ENCODE measurements at regions not wholly inside any gene's neighbourhood (a gene's known extent, or its start where the extent isn't known, plus 50 kb on each side); places are given as distances from the start of the nearest gene placed in this dataset.

DNA sequence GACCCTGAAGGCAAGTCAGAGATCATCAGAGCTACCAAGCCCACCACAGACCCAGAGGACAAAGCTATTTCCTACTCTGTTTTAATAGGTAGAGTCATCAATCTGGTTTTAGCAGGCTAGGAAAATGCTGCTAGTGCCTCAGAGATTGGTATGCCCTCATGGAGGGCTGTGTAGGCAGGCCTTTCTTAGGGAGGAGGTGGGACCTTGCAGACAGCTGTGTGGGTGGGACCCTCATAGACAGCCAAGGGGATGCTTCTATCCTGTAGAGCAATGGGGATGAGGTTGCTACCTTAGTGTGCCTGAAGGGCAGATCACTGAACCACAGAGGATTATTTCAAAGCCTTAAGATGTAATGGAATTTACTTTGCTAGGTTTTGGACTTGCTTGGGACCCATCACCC is 534.9 kb upstream of the KLF12 start:
- Histone ChIP-seq H3K36me3 (ENCODE audit: control insufficient read depth, low read depth, low read length) (no peaks in the 10 kb centered on the region), H3K4me3 (ENCODE audit: low read length) (no peak overlapping the region)

GRCh38 chr13:74667656-74668203 is 533.5 kb upstream of the KLF12 start:
- H3K27me3 ChIP-seq (ENCODE audit: control insufficient read depth, insufficient read depth, low read length): no peaks in the 10 kb centered on the region
- no peaks in the 10 kb centered on the region for H3K9me3 ChIP-seq (ENCODE audit: control insufficient read depth, low read depth, low read length)
- H3K4me3 ChIP-seq (ENCODE audit: low read length): no peak overlapping the region
- H3K27ac ChIP-seq (ENCODE audit: low read length): no peak overlapping the region
- H3K36me3 ChIP-seq (ENCODE audit: control insufficient read depth, low read depth, low read length): no peaks in the 10 kb centered on the region
- no peak overlapping the region for H3K9ac ChIP-seq (ENCODE audit: low read length)
- H3K4me1 ChIP-seq (ENCODE audit: control insufficient read depth, low read depth, low read length): peaks cover 10% of the 10 kb centered on the region

More for the DNA sequence above, 534.9 kb upstream of the KLF12 start:
- no peak overlapping the region for H3K27ac ChIP-seq (ENCODE audit: low read length)
- H3K27me3 ChIP-seq (ENCODE audit: control insufficient read depth, insufficient read depth, low read length): no peaks in the 10 kb centered on the region
- H3K9me3 ChIP-seq (ENCODE audit: control insufficient read depth, low read depth, low read length): no peaks in the 10 kb centered on the region
- no peak overlapping the region for H3K9ac ChIP-seq (ENCODE audit: low read length)
- peaks cover 10% of the 10 kb centered on the region for H3K4me1 ChIP-seq (ENCODE audit: control insufficient read depth, low read depth, low read length)

DNA sequence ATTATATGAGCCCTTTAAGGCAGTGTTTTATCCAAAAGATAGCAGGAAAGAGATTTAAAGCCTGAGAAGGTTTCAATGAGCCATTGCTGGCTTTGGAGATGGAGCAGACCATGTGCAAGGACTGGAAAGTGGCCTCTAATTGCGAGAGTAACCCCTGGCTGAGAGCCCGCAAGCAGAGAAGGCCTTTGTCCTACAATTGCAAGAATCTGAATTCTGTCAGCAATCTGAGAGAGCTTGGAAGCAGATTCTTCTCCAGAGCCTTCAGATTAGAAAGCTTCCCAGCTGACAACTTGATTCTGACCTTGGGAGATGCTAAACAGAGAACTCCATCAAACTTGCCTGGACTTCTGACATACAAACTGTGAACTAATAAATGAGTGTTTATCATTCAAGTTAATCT is 528.7 kb upstream of the KLF12 start:
- no peaks in the 10 kb centered on the region for H3K9me3 ChIP-seq (ENCODE audit: control insufficient read depth, low read depth, low read length)
- no peak overlapping the region for H3K9ac ChIP-seq (ENCODE audit: low read length)
- no peak overlapping the region for H3K4me3 ChIP-seq (ENCODE audit: low read length)
- no peak overlapping the region for H3K27ac ChIP-seq (ENCODE audit: low read length)
- peaks cover 10% of the 10 kb centered on the region for H3K4me1 ChIP-seq (ENCODE audit: control insufficient read depth, low read depth, low read length)
- no peaks in the 10 kb centered on the region for H3K27me3 ChIP-seq (ENCODE audit: control insufficient read depth, insufficient read depth, low read length)
- no peaks in the 10 kb centered on the region for H3K36me3 ChIP-seq (ENCODE audit: control insufficient read depth, low read depth, low read length)

DNA sequence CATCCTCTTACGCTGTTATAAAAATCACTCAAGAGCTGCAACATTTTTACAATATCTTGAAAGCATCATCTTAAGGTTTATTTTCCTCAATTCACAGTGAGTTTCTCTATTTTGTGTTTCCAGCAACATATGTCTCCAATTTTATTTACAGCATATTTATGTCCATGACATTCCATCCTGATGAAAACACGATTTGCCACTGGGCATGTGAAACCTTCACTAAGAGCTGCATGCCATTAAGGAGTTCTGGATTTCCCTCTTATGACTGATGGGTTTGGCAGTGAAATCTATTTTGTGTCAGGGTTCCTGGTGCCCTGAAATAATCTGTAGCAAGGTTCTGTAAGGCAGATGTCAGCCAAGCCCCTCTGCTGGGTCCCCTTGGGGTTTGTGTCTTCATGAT is 527.6 kb upstream of the KLF12 start:
- no peaks in the 10 kb centered on the region for H3K9me3 ChIP-seq (ENCODE audit: control insufficient read depth, low read depth, low read length)
- H3K36me3 ChIP-seq (ENCODE audit: control insufficient read depth, low read depth, low read length): no peaks in the 10 kb centered on the region
- peaks cover 10% of the 10 kb centered on the region for H3K4me1 ChIP-seq (ENCODE audit: control insufficient read depth, low read depth, low read length)
- H3K4me3 ChIP-seq (ENCODE audit: low read length): no peak overlapping the region
- no peak overlapping the region for H3K9ac ChIP-seq (ENCODE audit: low read length)
- no peak overlapping the region for H3K27ac ChIP-seq (ENCODE audit: low read length)
- H3K27me3 ChIP-seq (ENCODE audit: control insufficient read depth, insufficient read depth, low read length): no peaks in the 10 kb centered on the region

GRCh38 chr13:74657765-74658164 is 523.6 kb upstream of the KLF12 start:
- Histone ChIP-seq H3K4me1 (ENCODE audit: control insufficient read depth, low read depth, low read length) (no peaks in the 10 kb centered on the region), H3K27ac (ENCODE audit: low read length) (no peak overlapping the region), H3K9me3 (ENCODE audit: control insufficient read depth, low read depth, low read length) (no peaks in the 10 kb centered on the region), H3K27me3 (ENCODE audit: control insufficient read depth, insufficient read depth, low read length) (no peaks in the 10 kb centered on the region), H3K4me3 (ENCODE audit: low read length) (no peak overlapping the region), H3K36me3 (ENCODE audit: control insufficient read depth, low read depth, low read length) (no peaks in the 10 kb centered on the region), H3K9ac (ENCODE audit: low read length) (no peak overlapping the region)

GRCh38 chr13:74651121-74651520 is 516.9 kb upstream of the KLF12 start:
- no peak overlapping the region for H3K27ac ChIP-seq (ENCODE audit: low read length)
- H3K9ac ChIP-seq (ENCODE audit: low read length): no peak overlapping the region
- H3K4me1 ChIP-seq (ENCODE audit: control insufficient read depth, low read depth, low read length): peaks cover 19% of the 10 kb centered on the region
- H3K27me3 ChIP-seq (ENCODE audit: control insufficient read depth, insufficient read depth, low read length): no peaks in the 10 kb centered on the region
- no peaks in the 10 kb centered on the region for H3K9me3 ChIP-seq (ENCODE audit: control insufficient read depth, low read depth, low read length)
- no peaks in the 10 kb centered on the region for H3K36me3 ChIP-seq (ENCODE audit: control insufficient read depth, low read depth, low read length)
- H3K4me3 ChIP-seq (ENCODE audit: low read length): no peak overlapping the region

DNA sequence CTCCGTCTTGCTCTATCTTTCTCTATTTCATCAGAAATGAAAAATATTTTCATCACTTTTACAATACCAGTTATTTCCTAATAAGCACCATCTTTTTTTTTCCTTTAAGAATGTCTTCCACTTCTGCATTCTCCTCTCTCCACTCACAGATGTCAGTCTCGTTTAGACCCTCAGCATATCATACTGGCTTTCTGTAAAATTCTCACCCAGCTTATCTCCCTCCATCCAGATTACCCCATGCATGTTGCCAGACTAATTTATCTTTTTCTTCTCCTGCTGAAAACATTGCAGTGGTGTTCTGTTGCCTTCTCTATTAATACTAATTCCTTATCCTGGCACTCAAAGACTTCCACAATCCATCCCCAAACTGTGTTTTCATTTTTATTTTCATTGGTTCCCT is 513.8 kb upstream of the KLF12 start:
- H3K4me1 ChIP-seq (ENCODE audit: control insufficient read depth, low read depth, low read length): peaks cover 20% of the 10 kb centered on the region
- no peaks in the 10 kb centered on the region for H3K27me3 ChIP-seq (ENCODE audit: control insufficient read depth, insufficient read depth, low read length)
- no peak overlapping the region for H3K27ac ChIP-seq (ENCODE audit: low read length)
- H3K9me3 ChIP-seq (ENCODE audit: control insufficient read depth, low read depth, low read length): no peaks in the 10 kb centered on the region
- H3K9ac ChIP-seq (ENCODE audit: low read length): no peak overlapping the region
- H3K4me3 ChIP-seq (ENCODE audit: low read length): no peak overlapping the region
- H3K36me3 ChIP-seq (ENCODE audit: control insufficient read depth, low read depth, low read length): no peaks in the 10 kb centered on the region

DNA sequence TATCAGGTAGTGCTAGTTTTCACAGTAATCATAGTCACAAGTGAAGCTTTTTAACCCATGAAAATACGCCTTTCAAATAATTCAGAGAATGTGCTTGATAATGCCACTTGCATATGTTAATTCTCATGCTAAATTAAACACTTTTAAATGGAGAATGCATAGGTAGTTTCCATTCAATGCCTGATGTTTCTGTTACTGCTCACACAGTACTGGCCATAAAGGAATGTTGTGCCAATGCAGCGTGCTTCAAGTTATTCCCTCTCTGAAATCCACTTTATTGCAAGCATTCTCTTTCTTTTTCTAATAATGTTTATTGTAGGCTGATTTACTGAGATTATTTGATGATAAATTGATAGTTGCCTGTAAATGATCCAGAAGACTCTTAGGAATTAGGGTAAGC is 513.0 kb upstream of the KLF12 start:
- H3K27ac ChIP-seq (ENCODE audit: low read length): no peak overlapping the region
- no peaks in the 10 kb centered on the region for H3K36me3 ChIP-seq (ENCODE audit: control insufficient read depth, low read depth, low read length)
- H3K4me3 ChIP-seq (ENCODE audit: low read length): peak overlapping the region; percentile 1
- H3K9ac ChIP-seq (ENCODE audit: low read length): no peak overlapping the region
- peaks cover 20% of the 10 kb centered on the region for H3K4me1 ChIP-seq (ENCODE audit: control insufficient read depth, low read depth, low read length)
- H3K27me3 ChIP-seq (ENCODE audit: control insufficient read depth, insufficient read depth, low read length): no peaks in the 10 kb centered on the region
- no peaks in the 10 kb centered on the region for H3K9me3 ChIP-seq (ENCODE audit: control insufficient read depth, low read depth, low read length)

GRCh38 chr13:74646091-74646490 is 511.9 kb upstream of the KLF12 start:
- no peaks in the 10 kb centered on the region for H3K9me3 ChIP-seq (ENCODE audit: control insufficient read depth, low read depth, low read length)
- H3K4me1 ChIP-seq (ENCODE audit: control insufficient read depth, low read depth, low read length): peaks cover 20% of the 10 kb centered on the region
- H3K36me3 ChIP-seq (ENCODE audit: control insufficient read depth, low read depth, low read length): no peaks in the 10 kb centered on the region
- no peak overlapping the region for H3K9ac ChIP-seq (ENCODE audit: low read length)
- H3K27ac ChIP-seq (ENCODE audit: low read length): no peak overlapping the region
- H3K27me3 ChIP-seq (ENCODE audit: control insufficient read depth, insufficient read depth, low read length): no peaks in the 10 kb centered on the region
- no peak overlapping the region for H3K4me3 ChIP-seq (ENCODE audit: low read length)

GRCh38 chr13:74645586-74645985 is 511.4 kb upstream of the KLF12 start:
- Histone ChIP-seq H3K4me1 (ENCODE audit: control insufficient read depth, low read depth, low read length) (peaks cover 20% of the 10 kb centered on the region), H3K4me3 (ENCODE audit: low read length) (no peak overlapping the region), H3K9me3 (ENCODE audit: control insufficient read depth, low read depth, low read length) (no peaks in the 10 kb centered on the region), H3K27ac (ENCODE audit: low read length) (no peak overlapping the region), H3K36me3 (ENCODE audit: control insufficient read depth, low read depth, low read length) (no peaks in the 10 kb centered on the region), H3K9ac (ENCODE audit: low read length) (no peak overlapping the region), H3K27me3 (ENCODE audit: control insufficient read depth, insufficient read depth, low read length) (no peaks in the 10 kb centered on the region)

GRCh38 chr13:74644229-74644628 is 510.0 kb upstream of the KLF12 start:
- no peaks in the 10 kb centered on the region for H3K9me3 ChIP-seq (ENCODE audit: control insufficient read depth, low read depth, low read length)
- H3K27me3 ChIP-seq (ENCODE audit: control insufficient read depth, insufficient read depth, low read length): no peaks in the 10 kb centered on the region
- peaks cover 20% of the 10 kb centered on the region for H3K4me1 ChIP-seq (ENCODE audit: control insufficient read depth, low read depth, low read length)
- H3K27ac ChIP-seq (ENCODE audit: low read length): no peak overlapping the region
- H3K36me3 ChIP-seq (ENCODE audit: control insufficient read depth, low read depth, low read length): no peaks in the 10 kb centered on the region
- no peak overlapping the region for H3K4me3 ChIP-seq (ENCODE audit: low read length)
- H3K9ac ChIP-seq (ENCODE audit: low read length): no peak overlapping the region

GRCh38 chr13:74641586-74641985 is 507.4 kb upstream of the KLF12 start:
- no peaks in the 10 kb centered on the region for H3K9me3 ChIP-seq (ENCODE audit: control insufficient read depth, low read depth, low read length)
- H3K4me1 ChIP-seq (ENCODE audit: control insufficient read depth, low read depth, low read length): peaks cover 5% of the 10 kb centered on the region
- H3K27me3 ChIP-seq (ENCODE audit: control insufficient read depth, insufficient read depth, low read length): no peaks in the 10 kb centered on the region
- H3K4me3 ChIP-seq (ENCODE audit: low read length): no peak overlapping the region
- no peak overlapping the region for H3K27ac ChIP-seq (ENCODE audit: low read length)
- H3K36me3 ChIP-seq (ENCODE audit: control insufficient read depth, low read depth, low read length): no peaks in the 10 kb centered on the region
- H3K9ac ChIP-seq (ENCODE audit: low read length): no peak overlapping the region

All from iPS-18a (cell line).